OCI-LY7 (cell line): ENCODE measurements at regions not wholly inside any gene's neighbourhood (a gene's known extent, or its start where the extent isn't known, plus 50 kb on each side); places are given as distances from the start of the nearest gene placed in this dataset.

ENCODE experiments used
- BruUV-seq: library from RNA; stranded (reverse); fragments of 400-500 nt; replicated peaks from 2 replicates; lab custom pipeline; 2021; lab: Mats Ljungman, UMichigan
- CTCF ChIA-PET: fragments of 300-600 bp; sonication (Branson Sonifier 250); formaldehyde crosslinking; loops from one replicate; lab custom pipeline; 2022; ENCODE audit warnings: antibody characterized with exemption; ENCODE audit not compliant: unreplicated experiment; lab: Charles Lee
- POLR2A ChIA-PET: fragments of 300-600 bp; sonication (Branson Sonifier 250); formaldehyde crosslinking; loops from one replicate; lab custom pipeline; 2022; ENCODE audit warnings: antibody characterized with exemption; lab: Charles Lee
- DNase-seq: peaks from one replicate; pipeline ENCODE4 v3.0.0-alpha.2; 2015; ENCODE audit warnings: low spot score
- H2AFZ ChIP-seq: fragments of 200-600 bp; sonication (generic), shearing (Covaris generic); 2 replicates; pipeline ENCODE4 v1.6.1; 2014; ENCODE audit warnings: mild to moderate bottlenecking, antibody characterized with exemption, low read length, moderate library complexity
- H3K27ac ChIP-seq: fragments of 200-600 bp; sonication (generic); 2 replicates; pipeline ENCODE4 v1.5.1; 2014; ENCODE audit warnings: mixed run types, low read depth, mild to moderate bottlenecking, moderate library complexity, low read length, inconsistent platforms; ENCODE audit not compliant: poor library complexity, severe bottlenecking
- H3K36me3 ChIP-seq: fragments of 200-600 bp; sonication (generic); 2 replicates; pipeline ENCODE4 v1.6.1; 2014; ENCODE audit warnings: mild to moderate bottlenecking, antibody characterized with exemption, low read length, moderate library complexity, mixed read lengths; ENCODE audit not compliant: insufficient read depth
- H3K4me1 ChIP-seq: fragments of 200-600 bp; sonication (generic); 2 replicates; pipeline ENCODE4 v1.5.1; 2014; ENCODE audit warnings: mild to moderate bottlenecking, low read length; ENCODE audit not compliant: insufficient read depth, poor library complexity, severe bottlenecking
- H3K4me2 ChIP-seq: fragments of 200-600 bp; sonication (generic); 2 replicates; pipeline ENCODE4 v1.6.1; 2014; ENCODE audit warnings: mild to moderate bottlenecking, low read length
- H3K4me3 ChIP-seq: fragments of 200-600 bp; sonication (generic); 2 replicates; pipeline ENCODE4 v1.5.1; 2014; ENCODE audit warnings: mild to moderate bottlenecking, low read depth, low read length; ENCODE audit not compliant: poor library complexity, severe bottlenecking
- H3K79me2 ChIP-seq: fragments of 200-600 bp; sonication (generic); 2 replicates; pipeline ENCODE4 v1.6.1; 2016; ENCODE audit warnings: low read depth, mild to moderate bottlenecking, low read length, moderate library complexity, mixed read lengths; ENCODE audit not compliant: insufficient read depth
- H3K9me2 ChIP-seq: fragments of 200-600 bp; sonication (generic); 2 replicates; pipeline ENCODE4 v1.6.1; 2016; ENCODE audit warnings: mild to moderate bottlenecking, low read length, mixed read lengths; ENCODE audit not compliant: insufficient read depth
- H3K9me3 ChIP-seq: fragments of 200-600 bp; sonication (generic); 2 replicates; pipeline ENCODE4 v1.6.1; 2014; ENCODE audit warnings: mild to moderate bottlenecking, mixed run types, low read length, mixed read lengths
- H4K20me1 ChIP-seq: fragments of 200-600 bp; sonication (generic); 2 replicates; pipeline ENCODE4 v1.6.1; 2014; ENCODE audit warnings: mild to moderate bottlenecking, antibody characterized with exemption, low read length, moderate library complexity, mixed read lengths; ENCODE audit not compliant: insufficient read depth
- CTCF ChIP-seq: fragments of 200-600 bp; sonication (generic); conservative IDR thresholded peaks from 2 replicates; pipeline ENCODE4 v1.5.1; 2014; ENCODE audit warnings: mild to moderate bottlenecking, antibody characterized with exemption, low read length, moderate library complexity, mixed read lengths
- EZH2phosphoT487 ChIP-seq: fragments of 200-600 bp; sonication (generic); IDR thresholded peaks from 2 replicates; pipeline ENCODE4 v1.6.1; 2018; ENCODE audit warnings: low read depth, borderline replicate concordance, mild to moderate bottlenecking, mixed run types, antibody characterized with exemption, low read length, moderate library complexity, mixed read lengths
- intact Hi-C: fragments of 100-400 bp; cut with micrococcal nuclease; formaldehyde crosslinking; loops from one replicate; pipeline ENCODE4 v1.10.0; 2022; ENCODE audit not compliant: unreplicated experiment

GRCh38 chr17:52762794-52763167 lies 604.3 kb upstream of the CA10 start:
- TF ChIP-seq EZH2phosphoT487, result no peak
- no peak for TF ChIP-seq CTCF
- CTCF ChIA-PET, result no interaction called here
- H2AFZ ChIP-seq, result no peak overlapping the region
- no peak overlapping the region for H3K4me2 ChIP-seq
- no peaks in the 10 kb centered on the region for H3K79me2 ChIP-seq
- no TSS peak for BruUV-seq
- H3K36me3 ChIP-seq, result no peaks in the 10 kb centered on the region
- H3K4me3 ChIP-seq, result no peak overlapping the region
- intact Hi-C loops, result no loop called here
- no peaks in the 10 kb centered on the region for H3K9me2 ChIP-seq
- POLR2A ChIA-PET, result interaction anchor here (0.7 kb wide), 1 partner anchor 17 kb away, joined by 4 read pairs; no protein-coding TSS in a partner anchor
- DNase-seq, result no peak
- H4K20me1 ChIP-seq, result no peaks in the 10 kb centered on the region
- H3K4me1 ChIP-seq, result no peaks in the 10 kb centered on the region
- no peaks in the 10 kb centered on the region for H3K9me3 ChIP-seq
- no peak overlapping the region for H3K27ac ChIP-seq

GRCh38 chr17:52762147-52762793 lies 603.8 kb upstream of the CA10 start:
- TF ChIP-seq CTCF, result no peak
- no peak for TF ChIP-seq EZH2phosphoT487
- POLR2A ChIA-PET, result interaction anchor here (0.7 kb wide), 2 partner anchors 17 to 85 kb away, joined by 4 to 5 read pairs; no protein-coding TSS in a partner anchor

DNA sequence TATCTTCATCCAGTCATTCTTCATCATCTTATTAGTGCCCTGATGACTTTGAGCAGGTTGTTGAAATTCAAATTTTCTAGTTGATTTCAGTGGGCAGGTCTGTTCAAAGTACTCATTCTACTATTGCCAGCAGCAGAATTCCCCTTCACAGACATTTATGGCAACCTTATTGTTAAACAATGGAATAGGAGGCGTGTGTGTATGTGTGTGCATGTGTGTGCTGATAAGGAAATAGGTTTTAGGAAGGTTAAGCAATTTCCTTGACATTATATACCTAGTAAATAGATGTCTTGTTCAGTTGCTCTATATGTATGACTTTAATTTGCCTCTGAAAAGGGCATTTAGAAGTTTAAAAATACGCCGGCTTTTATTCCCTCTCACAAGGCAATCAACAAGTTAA lies 601.4 kb upstream of the CA10 start:
- intact Hi-C loops, result no loop called here
- Histone ChIP-seq H4K20me1 (no peaks in the 10 kb centered on the region), H2AFZ (no peak overlapping the region), H3K9me2 (no peaks in the 10 kb centered on the region), H3K27ac (no peak overlapping the region), H3K79me2 (no peaks in the 10 kb centered on the region), H3K36me3 (no peaks in the 10 kb centered on the region), H3K4me2 (no peak overlapping the region), H3K4me3 (no peak overlapping the region), H3K9me3 (no peaks in the 10 kb centered on the region), H3K4me1 (no peaks in the 10 kb centered on the region)
- POLR2A ChIA-PET, result no interaction called here
- DNase-seq, result no peak
- CTCF ChIA-PET, result no interaction called here
- TF ChIP-seq EZH2phosphoT487 (no peak), CTCF (no peak)
- no TSS peak for BruUV-seq

More at GRCh38 chr17:52762147-52762793, 603.8 kb upstream of the CA10 start:
- no peak overlapping the region for H3K4me3 ChIP-seq
- no peak overlapping the region for H2AFZ ChIP-seq
- no peak overlapping the region for H3K4me2 ChIP-seq
- no peaks in the 10 kb centered on the region for H3K79me2 ChIP-seq
- intact Hi-C loops, result no loop called here
- no peaks in the 10 kb centered on the region for H3K4me1 ChIP-seq
- no peaks in the 10 kb centered on the region for H3K36me3 ChIP-seq
- DNase-seq, result no peak
- CTCF ChIA-PET, result no interaction called here
- no peaks in the 10 kb centered on the region for H3K9me2 ChIP-seq
- no TSS peak for BruUV-seq
- no peaks in the 10 kb centered on the region for H4K20me1 ChIP-seq
- H3K9me3 ChIP-seq, result no peaks in the 10 kb centered on the region
- H3K27ac ChIP-seq, result no peak overlapping the region
